NCI-H187 (cell line): ENCODE measurements at regions not wholly inside any gene's neighbourhood (a gene's known extent, or its start where the extent isn't known, plus 50 kb on each side); places are given as distances from the start of the nearest gene placed in this dataset.
A peak's percentile ranks its signal among the peaks of the same experiment; 100 is the strongest.

ENCODE experiments used
- DNase-seq, 2 experiments: peaks; one replicate each; lab custom pipeline; 2025; lab: John Stamatoyannopoulos, UW

DNA sequence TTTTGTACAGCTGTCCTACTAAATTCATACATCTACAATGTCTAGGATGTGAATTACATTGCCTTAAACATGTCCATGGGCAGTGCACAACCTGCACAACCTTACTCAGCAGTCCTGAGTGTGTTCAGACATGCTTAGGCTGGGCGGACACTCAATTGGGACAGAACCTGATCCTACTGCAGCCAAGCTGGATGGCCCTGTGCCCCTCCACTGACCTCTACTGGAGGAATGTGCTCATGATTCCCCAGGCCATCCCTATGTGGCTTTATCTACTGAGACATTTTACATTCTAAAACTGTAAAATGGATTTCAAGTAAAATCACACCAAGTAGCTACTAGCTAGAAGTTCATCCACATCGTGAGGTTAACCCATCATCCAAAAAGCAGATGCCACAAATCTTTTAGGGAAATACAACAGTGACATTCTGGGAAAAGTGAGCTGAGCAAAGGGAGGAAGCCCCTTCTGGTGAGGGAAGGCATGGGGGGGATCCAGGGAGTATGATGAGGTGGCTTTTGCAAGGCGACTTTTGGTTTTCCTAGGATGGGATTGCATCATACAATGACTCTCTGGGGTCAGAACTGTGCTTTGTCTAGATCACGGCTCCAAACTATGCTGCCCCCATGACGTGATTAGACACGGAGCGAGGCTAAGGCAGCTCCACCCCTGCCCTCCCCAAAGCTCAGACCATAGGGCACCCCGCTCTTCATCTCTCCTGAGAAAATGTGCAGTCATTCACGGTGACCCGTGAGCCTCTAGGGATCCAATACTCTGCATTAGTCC lies 911.7 kb upstream of the TMEM132C start:
- no peak for DNase-seq

DNA sequence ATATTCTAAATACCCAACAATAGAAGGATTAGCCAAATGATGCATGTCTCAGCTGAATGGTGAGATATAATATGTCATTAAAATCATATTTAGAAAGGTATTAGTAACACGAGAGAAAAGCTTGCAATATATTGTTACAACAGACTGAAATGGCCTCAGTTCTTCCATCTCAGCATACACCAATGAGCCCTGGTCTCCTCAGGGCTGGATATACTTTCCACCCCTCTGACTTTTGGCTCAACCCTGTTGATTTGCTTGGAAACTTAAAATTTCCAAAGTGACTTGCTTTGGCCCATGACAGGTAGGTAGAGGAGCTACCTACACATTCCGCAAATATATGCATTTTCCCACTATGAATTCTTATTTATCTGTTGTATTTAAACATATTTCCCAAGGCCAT lies 908.1 kb upstream of the TMEM132C start:
- no peak for DNase-seq

DNA sequence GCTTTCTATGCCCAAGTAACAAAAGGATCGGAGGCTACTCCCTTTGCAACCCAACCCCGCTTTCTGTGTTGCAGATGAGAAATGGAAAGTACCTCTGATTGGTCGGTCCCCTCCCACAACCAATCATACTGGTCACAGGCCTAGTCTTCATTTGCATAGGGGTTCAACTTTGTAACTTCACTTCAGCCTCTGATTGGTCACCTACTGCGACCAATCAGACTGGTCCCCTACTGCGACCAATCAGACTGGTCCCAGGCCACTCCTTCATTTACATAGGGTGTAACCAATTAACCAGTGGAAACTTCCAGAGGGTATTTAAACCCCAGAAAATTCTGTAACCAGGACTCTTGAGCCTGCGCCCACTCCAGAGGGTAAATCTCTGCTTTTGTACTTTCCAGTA lies 906.4 kb upstream of the TMEM132C start:
- no peak for DNase-seq

DNA sequence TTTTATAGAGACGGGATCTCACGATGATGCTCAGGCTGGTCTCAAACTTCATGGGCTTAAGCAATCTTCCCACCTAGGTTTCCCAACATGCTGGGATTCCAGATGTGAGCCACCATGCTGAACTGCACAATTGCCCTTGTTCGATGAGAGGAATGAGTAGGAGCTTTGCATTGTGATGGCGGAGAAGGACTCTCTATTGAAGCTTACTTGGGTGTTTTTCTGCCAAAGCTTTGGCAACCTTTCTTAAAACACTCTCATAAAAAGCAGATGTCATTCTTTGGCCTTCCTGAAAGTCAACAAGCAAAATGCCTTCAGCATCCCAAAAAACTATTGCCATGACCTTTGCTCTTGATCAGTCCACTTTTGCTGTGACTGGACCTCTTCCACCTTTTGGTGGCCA lies 904.8 kb upstream of the TMEM132C start:
- no peak for DNase-seq

DNA sequence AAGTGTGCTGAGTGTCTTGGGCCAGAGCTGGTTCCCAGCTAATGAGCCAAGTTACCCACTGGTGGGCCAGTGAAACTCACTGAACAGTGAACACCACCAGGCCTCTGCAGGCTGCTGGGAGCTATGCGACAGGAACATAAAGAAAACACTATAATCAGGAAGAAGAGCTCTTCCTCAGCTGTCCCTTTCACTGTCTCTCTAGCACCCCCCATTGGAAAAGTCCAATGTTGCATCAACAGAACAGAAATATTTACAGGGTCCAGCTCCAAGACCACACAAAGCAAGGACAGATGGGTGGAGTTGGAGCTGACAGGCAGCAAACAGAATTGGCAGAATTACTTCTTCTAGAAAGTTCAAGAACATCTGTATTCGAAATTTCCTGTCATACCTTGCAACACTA lies 903.6 kb upstream of the TMEM132C start:
- no peak for DNase-seq

DNA sequence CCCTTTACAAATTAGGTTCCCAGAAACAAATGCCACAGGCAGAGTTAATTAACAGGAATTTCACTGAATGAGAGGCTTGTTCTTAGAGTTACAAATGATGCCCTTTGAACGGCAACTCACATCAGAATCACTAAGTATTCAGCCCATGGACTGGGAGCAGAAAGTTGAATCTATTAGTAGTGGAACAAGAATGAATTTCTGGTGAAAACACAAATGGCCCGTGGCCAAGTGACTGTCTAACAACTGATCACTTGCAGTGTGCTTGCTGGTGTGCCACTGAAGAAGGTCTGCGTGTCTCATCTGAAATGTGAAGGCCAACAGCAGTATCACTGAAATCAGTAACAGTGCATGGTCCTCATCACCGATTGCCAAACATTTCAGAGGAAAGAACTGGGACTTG lies 893.4 kb upstream of the TMEM132C start:
- DNase-seq = no peak

DNA sequence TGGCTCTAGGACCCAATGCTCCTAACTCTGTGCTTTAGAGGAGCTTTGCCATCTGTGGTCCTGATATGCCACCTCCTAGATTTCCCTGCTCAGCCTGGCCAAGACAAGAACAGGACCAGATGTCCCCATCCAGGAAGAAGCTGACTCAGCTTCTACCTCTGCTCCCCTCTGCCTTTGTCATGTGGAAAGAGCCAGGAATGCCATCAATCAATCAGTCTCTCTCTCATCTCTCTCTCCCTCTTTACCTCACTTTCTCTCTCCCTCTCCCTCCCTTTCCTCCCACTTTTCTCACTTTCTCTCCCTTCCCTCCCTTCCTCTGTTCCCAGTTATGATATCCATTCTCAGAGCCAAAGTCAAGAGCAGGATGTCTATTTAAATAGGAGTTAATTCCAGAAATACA lies 892.5 kb upstream of the TMEM132C start:
- DNase-seq = no peak

DNA sequence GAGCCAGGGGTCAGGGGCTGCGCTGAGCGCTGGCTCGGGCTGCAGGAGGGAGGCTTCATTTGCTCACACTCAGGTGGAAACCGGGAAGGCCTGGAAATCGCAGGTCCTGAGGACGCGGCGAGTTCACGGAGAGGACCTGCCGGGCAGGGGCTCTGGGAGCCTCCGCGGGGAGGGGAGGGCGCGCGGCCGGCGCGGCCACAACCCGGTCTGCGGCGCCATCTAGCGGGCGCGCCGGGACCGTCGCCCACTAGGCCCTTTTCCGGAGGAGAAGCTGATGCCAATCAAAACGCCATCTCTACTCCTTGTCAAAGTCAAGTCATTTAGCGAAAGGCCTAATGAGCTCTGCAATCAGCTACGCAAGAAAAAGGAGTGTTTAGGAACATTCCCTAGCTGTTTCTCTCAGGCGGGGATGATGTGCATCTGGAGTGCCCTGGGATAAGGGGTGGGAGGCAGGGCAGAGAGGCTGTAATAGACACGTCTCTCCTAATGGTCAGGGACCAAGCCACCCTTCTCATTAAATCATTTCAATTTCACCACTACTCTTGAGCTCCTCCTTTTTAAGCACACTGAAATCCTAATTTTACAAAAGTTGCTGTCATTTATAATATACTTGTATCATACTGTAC lies 885.8 kb upstream of the TMEM132C start:
- DNase-seq = peak in 1 of 2 experiments; percentile 12

DNA sequence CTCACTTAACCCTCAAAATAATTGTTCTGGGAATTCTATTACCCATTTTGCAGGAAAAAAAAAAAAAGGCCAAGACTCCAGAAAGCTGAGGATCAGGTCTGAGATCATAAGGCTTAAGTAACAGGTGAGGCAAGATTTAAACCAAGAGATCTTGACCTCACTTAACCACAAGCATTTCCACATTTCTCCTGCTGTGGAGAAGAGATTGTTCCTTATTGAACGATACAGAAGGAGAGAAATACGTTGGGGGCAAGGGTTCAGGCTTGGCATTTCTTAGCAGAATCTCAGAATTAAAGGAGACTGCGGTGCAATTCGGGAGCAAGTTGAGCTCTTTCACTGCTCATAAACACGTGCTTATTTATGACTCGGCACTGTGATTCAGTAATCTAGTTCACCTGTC lies 885.3 kb upstream of the TMEM132C start:
- DNase-seq = no peak

DNA sequence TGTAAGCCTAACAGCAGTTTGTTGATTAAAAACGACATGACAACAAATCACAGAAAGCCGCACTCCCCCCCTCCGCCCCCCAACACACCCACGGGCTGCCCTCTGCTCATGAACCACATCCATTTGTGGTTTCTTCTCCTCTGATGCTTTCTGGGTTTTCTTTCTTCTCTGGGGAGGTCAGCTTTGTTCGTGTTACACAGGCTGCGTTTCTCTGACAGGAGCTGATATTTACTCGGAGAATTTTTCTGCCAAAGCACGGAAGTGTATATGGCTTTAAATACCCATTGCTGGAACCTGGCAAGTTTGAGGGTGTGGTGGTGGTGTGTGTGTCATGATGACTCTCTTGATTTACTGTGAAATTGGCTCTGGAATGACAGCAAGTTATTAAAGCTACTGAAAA lies 883.7 kb upstream of the TMEM132C start:
- DNase-seq = no peak

DNA sequence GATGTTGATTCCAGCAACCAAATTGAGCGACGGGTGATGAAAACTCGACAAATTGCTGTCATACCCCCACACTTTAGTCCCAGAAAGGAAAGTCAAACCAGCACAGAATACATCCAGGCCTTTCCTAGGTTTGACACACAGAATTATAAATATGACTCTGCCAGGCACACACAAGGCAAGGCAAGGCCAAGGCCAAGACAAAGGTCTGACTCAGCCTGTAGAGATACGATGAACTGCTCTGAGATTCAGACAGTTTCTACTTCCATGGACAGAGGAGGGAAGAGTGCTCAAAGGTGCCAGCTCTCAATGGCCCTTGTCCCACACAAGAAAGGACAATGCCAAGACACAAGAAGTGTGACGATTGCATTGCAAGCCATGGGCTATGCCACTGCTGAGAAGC lies 880.2 kb upstream of the TMEM132C start:
- no peak for DNase-seq

DNA sequence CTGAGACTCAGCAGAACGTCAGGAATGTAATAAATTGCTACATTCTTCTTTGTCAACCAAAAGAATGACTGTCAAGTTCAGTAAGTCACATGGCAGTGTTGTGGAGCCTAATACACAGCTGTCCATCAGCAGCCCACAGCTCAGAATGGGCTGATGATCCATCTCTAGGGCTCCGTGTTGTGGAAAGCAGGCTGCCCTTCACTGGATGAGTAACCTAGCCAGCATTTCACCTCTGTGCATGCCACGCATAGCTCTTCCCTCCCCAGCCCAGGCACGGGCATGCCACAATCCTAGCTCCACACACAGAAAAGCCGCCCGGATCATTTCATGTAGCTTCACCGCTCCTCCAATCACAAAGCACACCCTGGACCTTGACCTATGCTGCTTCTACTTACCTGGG lies 878.0 kb upstream of the TMEM132C start:
- DNase-seq = no peak

DNA sequence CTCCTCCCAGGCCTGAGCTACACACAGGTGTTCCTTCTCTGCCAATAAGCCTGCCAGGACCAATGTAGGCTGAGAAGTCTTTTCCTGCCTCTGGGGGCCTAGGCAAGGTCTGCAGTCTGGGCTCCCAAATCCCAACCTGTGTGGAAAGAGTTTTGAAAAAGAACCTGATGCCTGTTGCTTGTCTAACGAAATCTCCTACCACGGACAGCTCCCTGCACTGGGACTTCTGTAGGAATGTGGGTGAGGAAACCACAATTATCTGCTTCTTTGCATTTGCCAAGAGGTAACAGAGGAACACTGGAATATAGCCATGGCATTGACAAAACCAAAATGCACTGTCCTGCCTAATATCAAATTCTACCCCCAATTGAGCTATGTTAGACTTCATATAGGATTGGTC lies 877.0 kb upstream of the TMEM132C start:
- no peak for DNase-seq

DNA sequence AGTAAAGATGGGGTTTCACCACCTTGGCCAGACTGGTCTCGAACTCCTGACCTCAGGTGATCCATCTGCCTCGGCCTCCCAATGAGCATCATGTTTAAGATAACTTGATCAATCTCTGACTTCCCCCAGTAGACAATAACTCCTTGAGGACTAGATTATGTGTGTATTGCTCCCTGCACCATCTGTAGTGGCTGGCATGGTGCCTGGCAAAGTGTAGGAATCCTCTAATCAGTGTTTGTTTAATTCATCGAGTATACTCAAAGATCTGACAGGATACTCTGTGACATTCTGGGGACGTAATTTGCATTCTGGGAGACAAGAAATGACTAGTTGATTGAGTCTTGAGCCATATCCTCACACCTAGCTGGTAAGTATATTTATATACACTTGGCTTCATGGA lies 873.5 kb upstream of the TMEM132C start:
- no peak for DNase-seq

DNA sequence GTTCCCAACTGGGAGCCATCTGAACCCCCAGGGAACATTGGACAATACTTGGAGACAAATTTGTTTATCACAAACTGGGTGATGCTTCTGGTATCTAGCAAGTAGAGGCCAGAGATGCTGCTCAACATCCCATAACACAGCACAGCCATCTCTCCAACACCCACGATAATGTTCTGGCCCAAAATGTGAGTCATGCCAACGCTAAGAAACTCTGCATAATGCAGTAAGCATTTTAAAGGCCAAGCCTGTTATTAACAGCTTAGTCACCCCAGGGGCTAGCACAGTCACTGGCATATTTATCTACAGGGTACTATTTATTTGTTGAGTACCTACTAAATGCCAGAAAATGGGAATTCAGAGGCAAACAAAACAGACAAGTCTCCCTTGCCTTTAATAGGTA lies 873.1 kb upstream of the TMEM132C start:
- DNase-seq = no peak

DNA sequence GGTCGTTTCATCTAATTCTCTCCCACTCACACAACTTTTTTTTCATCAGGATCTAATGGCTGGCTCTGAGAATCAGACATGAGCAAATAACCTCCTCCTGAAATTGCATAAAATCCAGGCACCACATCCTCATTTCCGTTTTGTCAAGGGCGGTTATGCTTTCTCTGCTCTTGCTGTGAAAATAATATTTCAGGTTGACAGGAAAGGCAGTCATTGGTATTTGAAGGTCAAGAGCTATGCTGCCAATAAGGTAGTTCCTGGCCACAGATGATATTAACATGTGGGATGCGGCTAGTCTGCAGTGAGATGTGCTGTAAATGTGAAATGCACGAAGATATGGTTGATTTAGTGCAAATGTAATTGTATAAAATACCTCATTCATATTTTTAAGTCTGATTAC lies 870.2 kb upstream of the TMEM132C start:
- no peak for DNase-seq

DNA sequence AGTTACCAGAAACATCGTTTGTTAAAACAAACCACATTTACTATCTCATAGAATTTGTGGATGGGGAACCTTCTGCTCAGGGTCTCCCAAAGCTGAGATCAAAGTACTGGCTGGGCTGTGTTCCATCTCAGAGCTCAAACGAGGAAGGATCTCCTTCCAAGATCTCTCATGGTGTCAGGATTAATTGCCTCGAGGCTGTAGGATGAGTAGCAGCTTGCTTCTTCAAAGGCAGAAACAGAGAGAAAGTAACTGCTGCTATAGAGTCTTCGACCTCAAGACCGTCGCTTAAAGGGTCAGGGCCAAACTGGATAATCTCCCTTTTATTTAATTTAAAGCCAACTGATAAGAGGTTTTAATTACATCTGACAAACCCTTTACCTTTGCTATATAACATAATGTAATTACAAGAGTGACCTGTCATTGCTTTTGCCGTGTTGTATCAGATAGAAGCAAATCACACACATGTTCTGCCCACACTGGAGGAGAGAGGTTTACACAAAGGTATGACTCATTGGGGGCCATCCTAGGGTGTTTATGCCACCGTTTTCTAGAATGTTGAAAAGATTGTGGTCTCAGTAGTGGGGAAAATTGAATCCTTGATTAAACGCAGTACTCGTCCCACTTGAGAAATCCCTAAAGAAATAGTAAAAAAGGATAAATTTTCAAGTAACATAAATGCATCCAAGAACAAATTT lies 868.8 kb upstream of the TMEM132C start:
- no peak for DNase-seq

DNA sequence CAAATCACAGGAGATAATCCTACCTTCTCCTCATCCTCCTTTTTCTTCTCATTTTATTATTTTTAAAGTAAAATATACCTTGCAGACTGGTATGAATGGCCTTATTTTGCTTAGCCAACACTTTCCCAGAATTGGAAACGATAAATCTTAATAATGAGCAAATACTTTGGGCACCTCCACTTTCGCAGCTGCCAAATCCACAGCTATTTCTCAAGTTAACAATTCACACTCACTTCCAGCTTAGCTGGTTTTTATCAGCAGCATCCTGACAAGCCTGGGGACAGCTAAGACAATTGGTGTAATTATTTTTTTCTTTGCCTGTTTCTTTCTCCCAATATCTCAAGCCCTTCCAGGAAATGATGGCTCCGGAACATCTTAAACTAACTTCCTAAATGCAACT lies 867.5 kb upstream of the TMEM132C start:
- DNase-seq = no peak

DNA sequence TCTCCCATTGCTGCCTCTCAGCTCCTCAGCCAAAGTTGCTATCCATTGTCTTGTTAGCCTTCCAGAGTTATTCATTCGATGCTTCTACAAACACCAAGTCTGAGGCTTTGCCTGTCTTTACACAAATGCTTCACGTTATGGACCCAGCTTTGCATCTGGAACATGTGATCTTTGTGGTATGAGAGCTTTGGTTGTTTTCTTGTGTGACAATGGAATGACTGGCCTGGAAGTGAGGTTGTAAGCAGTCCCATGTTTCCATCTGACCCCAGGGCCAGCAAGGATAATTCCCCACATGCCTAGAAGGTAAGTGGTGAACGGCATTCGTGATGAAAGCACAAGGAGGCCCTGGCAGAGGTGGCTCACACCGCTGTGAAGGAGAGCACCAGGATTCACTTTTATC lies 866.7 kb upstream of the TMEM132C start:
- DNase-seq = no peak

DNA sequence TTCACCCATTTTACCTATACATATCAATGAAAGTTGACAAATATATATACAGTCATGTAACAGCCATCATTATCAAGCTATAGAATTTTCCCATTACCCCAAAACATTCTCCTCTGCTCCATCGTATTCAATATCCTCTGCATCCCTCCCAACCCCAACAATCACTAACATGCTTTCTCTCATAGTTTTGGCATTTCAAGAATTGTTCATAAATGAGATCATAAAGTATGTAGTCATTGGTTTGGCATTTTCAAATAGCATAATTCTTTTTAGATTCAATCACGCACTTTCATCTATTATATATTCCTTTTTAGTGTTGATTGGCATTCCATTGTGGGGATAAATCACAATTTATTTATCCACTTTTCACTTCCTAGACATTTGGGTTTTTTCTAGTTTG lies 866.0 kb upstream of the TMEM132C start:
- no peak for DNase-seq

DNA sequence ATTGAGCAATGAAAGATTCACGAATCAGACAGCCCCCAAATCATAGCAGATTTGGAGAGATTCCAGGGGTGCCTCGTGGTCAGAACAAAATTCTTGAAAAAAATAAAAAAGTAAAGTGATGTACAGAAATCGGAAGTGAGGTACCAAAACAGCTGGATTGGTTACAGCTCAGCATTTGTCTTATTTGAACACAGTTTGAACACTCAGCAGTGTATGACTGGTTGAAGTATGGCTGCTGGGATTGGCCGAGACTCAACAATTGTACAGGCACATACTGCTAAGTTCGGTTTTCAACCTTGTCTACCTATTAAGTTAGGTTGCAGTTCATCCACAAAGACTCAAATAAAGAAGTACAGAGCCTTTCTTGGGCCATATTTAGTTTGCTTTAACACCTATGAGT lies 865.4 kb upstream of the TMEM132C start:
- DNase-seq = no peak

DNA sequence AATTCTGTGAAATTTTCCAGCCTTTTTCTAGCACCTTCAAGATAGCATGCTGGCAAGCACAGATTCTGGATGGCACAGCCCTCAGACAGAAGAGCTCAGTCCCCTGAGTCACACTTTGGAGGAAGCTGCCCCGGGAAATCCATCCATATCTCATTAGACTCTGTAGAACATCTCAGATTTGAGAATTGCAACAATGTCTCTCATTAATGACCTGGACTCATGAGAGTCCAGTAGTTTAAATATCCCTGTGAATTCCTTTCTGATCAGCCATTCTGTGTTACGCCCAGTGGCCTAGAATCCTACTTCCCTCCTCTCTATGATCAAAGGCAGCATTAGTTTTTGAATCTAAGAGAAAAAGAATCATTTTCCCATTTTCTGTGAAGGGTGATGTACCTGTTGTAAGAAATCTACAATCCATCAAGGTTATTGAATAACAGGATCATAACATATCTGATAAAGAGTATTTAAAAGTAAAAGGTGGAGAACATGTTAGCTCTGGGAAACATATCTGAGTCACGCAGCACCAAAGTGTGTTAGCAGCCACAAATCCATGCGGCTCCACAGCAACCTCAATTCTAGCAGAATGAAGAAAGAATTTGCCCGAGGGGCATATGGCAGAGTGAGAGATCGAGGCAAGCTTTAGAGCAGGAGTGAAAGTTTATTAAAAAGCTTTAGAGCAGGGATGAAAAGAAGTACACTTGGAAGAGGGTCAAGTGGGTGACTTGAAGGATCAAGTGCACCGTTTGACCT lies 855.6 kb upstream of the TMEM132C start:
- DNase-seq = no peak

DNA sequence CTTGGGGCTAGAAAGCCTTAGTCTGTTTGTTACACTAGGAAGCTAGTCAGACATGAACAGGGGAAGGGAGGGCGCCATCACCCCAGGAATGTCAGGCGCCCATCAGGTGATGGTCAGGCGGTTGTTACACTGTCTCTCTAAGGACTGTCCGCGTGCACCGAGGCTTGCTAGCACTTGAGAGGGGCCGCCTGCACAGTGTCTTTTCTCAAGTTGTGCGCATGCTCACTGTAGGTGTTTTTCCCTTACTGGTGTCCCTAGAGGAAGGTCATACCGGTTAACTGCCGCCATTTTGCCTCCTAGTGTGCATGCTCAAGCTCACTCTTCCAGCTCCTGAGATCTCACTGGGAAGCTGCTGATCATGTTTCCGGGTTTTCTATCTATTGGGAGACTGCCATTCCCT lies 855.0 kb upstream of the TMEM132C start:
- DNase-seq = no peak
